Stimulated activated naive CD8-positive, alpha-beta T cell treated with anti-CD3 and anti-CD28 coated beads, Interleukin-15, amount 100 ng/mL, for 72 hours (primary cell): ENCODE measurements at regions not wholly inside any gene's neighbourhood (a gene's known extent, or its start where the extent isn't known, plus 50 kb on each side); places are given as distances from the start of the nearest gene placed in this dataset.
"Not testable (repeated sequence)": the region's sequence is repeated elsewhere in the genome, so short reads cannot be mapped to it uniquely, and the experiment has no call there.

Source experiments
- ATAC-seq: fragments of 150-1000 bp; cut with Tn5 transposase; 2 replicates; pipeline ENCODE4 v1.10.0; 2021; ENCODE audit warnings: mild to moderate bottlenecking, moderate library complexity
- DNase-seq, 2 donors: peaks; one replicate each; pipeline ENCODE4 v3.0.0; 2021 to 2022
- H3K27ac Mint-ChIP-seq, 2 donors: one replicate each; pipeline ENCODE4 v1.8.0; 2022; ENCODE audit warnings: mild to moderate bottlenecking in 2 of 2, mixed read lengths in 2 of 2, moderate library complexity in 2 of 2
- H3K27me3 Mint-ChIP-seq: one replicate; pipeline ENCODE4 v1.8.0; 2022; ENCODE audit warnings: mixed read lengths
- H3K4me1 Mint-ChIP-seq: one replicate; pipeline ENCODE4 v1.8.0; 2022; ENCODE audit warnings: mild to moderate bottlenecking, mixed read lengths
- H3K4me3 Mint-ChIP-seq, 2 donors: one replicate each; pipeline ENCODE4 v1.8.0; 2022; ENCODE audit warnings: mild to moderate bottlenecking in 2 of 2, mixed read lengths in 2 of 2, moderate library complexity in 1 of 2
- H3K9me3 Mint-ChIP-seq, 2 donors: one replicate each; pipeline ENCODE4 v1.8.0; 2022; ENCODE audit warnings: mixed read lengths in 2 of 2

GRCh38 chr19:31483226-31483857 is 134.1 kb upstream of the TSHZ3 start:
- no peaks in the 10 kb centered on the region for H3K4me1 Mint-ChIP-seq
- DNase-seq (no peak), ATAC-seq (no peak)

GRCh38 chr19:31484858-31485410 is 135.7 kb upstream of the TSHZ3 start:
- ATAC-seq, DNase-seq, H3K4me3 Mint-ChIP-seq, H3K27me3 Mint-ChIP-seq, H3K27ac Mint-ChIP-seq, H3K4me1 Mint-ChIP-seq: not testable (repeated sequence)
- peaks cover 25 to 33% of the 10 kb centered on the region in 2 donors for H3K9me3 Mint-ChIP-seq

More at GRCh38 chr19:31483226-31483857, 134.1 kb upstream of the TSHZ3 start:
- Mint-ChIP-seq H3K9me3 (peaks cover 31 to 45% of the 10 kb centered on the region in 2 donors), H3K4me3 (no peak overlapping the region), H3K27me3 (peaks cover 6% of the 10 kb centered on the region), H3K27ac (no peak overlapping the region)

- Mint-ChIP-seq H3K27ac (no peak overlapping the region), H3K9me3 (peaks cover 25 to 33% of the 10 kb centered on the region in 2 donors), H3K4me1 (no peaks in the 10 kb centered on the region), H3K27me3 (peaks cover under 1% of the 10 kb centered on the region), H3K4me3 (no peak overlapping the region)
- ATAC-seq = no peak
- DNase-seq = no peak
Observed at GRCh38 chr19:31485472-31485871, 136.2 kb upstream of the TSHZ3 start.

GRCh38 chr19:31491242-31491641 is 142.0 kb upstream of the TSHZ3 start:
- Mint-ChIP-seq H3K9me3 (peaks cover 4 to 6% of the 10 kb centered on the region in 2 donors), H3K27ac (no peak overlapping the region)
- ATAC-seq = no peak

GRCh38 chr19:31492050-31492449 is 142.8 kb upstream of the TSHZ3 start:
- no peak for DNase-seq
- H3K4me3 Mint-ChIP-seq = no peak overlapping the region
- H3K9me3 Mint-ChIP-seq = no peaks in the 10 kb centered on the region
- no peaks in the 10 kb centered on the region for H3K27me3 Mint-ChIP-seq
- ATAC-seq = no peak
- H3K27ac Mint-ChIP-seq = no peak overlapping the region
- no peaks in the 10 kb centered on the region for H3K4me1 Mint-ChIP-seq

More at GRCh38 chr19:31491242-31491641, 142.0 kb upstream of the TSHZ3 start:
- Mint-ChIP-seq H3K27me3 (no peaks in the 10 kb centered on the region), H3K4me3 (no peak overlapping the region), H3K4me1 (no peaks in the 10 kb centered on the region)
- no peak for DNase-seq

- H3K9me3 Mint-ChIP-seq = no peaks in the 10 kb centered on the region
- H3K4me1 Mint-ChIP-seq = no peaks in the 10 kb centered on the region
- H3K27ac Mint-ChIP-seq = no peak overlapping the region
- no peak overlapping the region for H3K4me3 Mint-ChIP-seq
- DNase-seq = no peak
- no peak for ATAC-seq
- H3K27me3 Mint-ChIP-seq = no peaks in the 10 kb centered on the region
Observed at GRCh38 chr19:31496076-31496475, 146.8 kb upstream of the TSHZ3 start.

GRCh38 chr19:31497709-31498108 is 148.5 kb upstream of the TSHZ3 start:
- Mint-ChIP-seq H3K4me1 (no peaks in the 10 kb centered on the region), H3K4me3 (no peak overlapping the region), H3K9me3 (no peaks in the 10 kb centered on the region), H3K27me3 (no peaks in the 10 kb centered on the region), H3K27ac (no peak overlapping the region)
- ATAC-seq = no peak
- no peak for DNase-seq

GRCh38 chr19:31498781-31499180 is 149.5 kb upstream of the TSHZ3 start:
- Mint-ChIP-seq H3K27me3 (no peaks in the 10 kb centered on the region), H3K27ac (no peak overlapping the region), H3K4me3 (no peak overlapping the region), H3K4me1 (no peaks in the 10 kb centered on the region), H3K9me3 (no peaks in the 10 kb centered on the region)
- no peak for ATAC-seq
- no peak for DNase-seq

- Mint-ChIP-seq H3K4me3 (no peak overlapping the region), H3K4me1 (no peaks in the 10 kb centered on the region), H3K9me3 (no peaks in the 10 kb centered on the region), H3K27me3 (no peaks in the 10 kb centered on the region), H3K27ac (no peak overlapping the region)
- no peak for ATAC-seq
- DNase-seq = no peak
Observed at GRCh38 chr19:31499281-31500196, 150.3 kb upstream of the TSHZ3 start.

- no peaks in the 10 kb centered on the region for H3K4me1 Mint-ChIP-seq
- DNase-seq (no peak), ATAC-seq (no peak)
- no peak overlapping the region for H3K4me3 Mint-ChIP-seq
- H3K27me3 Mint-ChIP-seq = peaks cover 7% of the 10 kb centered on the region
- H3K27ac Mint-ChIP-seq = no peak overlapping the region
- no peaks in the 10 kb centered on the region for H3K9me3 Mint-ChIP-seq
Observed at GRCh38 chr19:31500197-31500830, 151.1 kb upstream of the TSHZ3 start.

- H3K4me1 Mint-ChIP-seq = no peaks in the 10 kb centered on the region
- H3K27me3 Mint-ChIP-seq = peaks cover 12% of the 10 kb centered on the region
- H3K9me3 Mint-ChIP-seq = no peaks in the 10 kb centered on the region
- DNase-seq = no peak
- no peak overlapping the region for H3K4me3 Mint-ChIP-seq
- H3K27ac Mint-ChIP-seq = no peak overlapping the region
- ATAC-seq = no peak
Observed at GRCh38 chr19:31500946-31501345, 151.7 kb upstream of the TSHZ3 start.

- H3K27me3 Mint-ChIP-seq = peaks cover 12% of the 10 kb centered on the region
- H3K9me3 Mint-ChIP-seq = no peaks in the 10 kb centered on the region
- DNase-seq (no peak), ATAC-seq (no peak)
- H3K4me1 Mint-ChIP-seq = no peaks in the 10 kb centered on the region
- H3K27ac Mint-ChIP-seq = peak overlapping the region in 1 of 2 donors; percentile 81
- H3K4me3 Mint-ChIP-seq = no peak overlapping the region
Observed at GRCh38 chr19:31501427-31502195, 152.4 kb upstream of the TSHZ3 start.

GRCh38 chr19:31502536-31503170 is 153.4 kb upstream of the TSHZ3 start:
- no peak for ATAC-seq
- H3K9me3 Mint-ChIP-seq = no peaks in the 10 kb centered on the region
- H3K27ac Mint-ChIP-seq = no peak overlapping the region
- peaks cover 17% of the 10 kb centered on the region for H3K27me3 Mint-ChIP-seq
- no peaks in the 10 kb centered on the region for H3K4me1 Mint-ChIP-seq
- H3K4me3 Mint-ChIP-seq = no peak overlapping the region
- DNase-seq = no peak

GRCh38 chr19:31503211-31503610 is 154.0 kb upstream of the TSHZ3 start:
- no peak overlapping the region for H3K4me3 Mint-ChIP-seq
- peaks cover 19% of the 10 kb centered on the region for H3K27me3 Mint-ChIP-seq
- ATAC-seq (no peak), DNase-seq (no peak)
- H3K4me1 Mint-ChIP-seq = no peaks in the 10 kb centered on the region
- H3K9me3 Mint-ChIP-seq = no peaks in the 10 kb centered on the region
- H3K27ac Mint-ChIP-seq = peak overlapping the region in 1 of 2 donors; percentile 72

- Mint-ChIP-seq H3K4me3 (no peak overlapping the region), H3K27ac (no peak overlapping the region)
Observed at GRCh38 chr19:31504221-31504620, 155.0 kb upstream of the TSHZ3 start.

More at GRCh38 chr19:31504221-31504620, 155.0 kb upstream of the TSHZ3 start:
- DNase-seq = no peak
- Mint-ChIP-seq H3K4me1 (no peaks in the 10 kb centered on the region), H3K27me3 (peaks cover 19% of the 10 kb centered on the region), H3K9me3 (peaks cover 0 to 4% of the 10 kb centered on the region in 2 donors)
- ATAC-seq = no peak
